Testis (tissue), 2 donors: ENCODE measurements at regions not wholly inside any gene's neighbourhood (a gene's known extent, or its start where the extent isn't known, plus 50 kb on each side); places are given as distances from the start of the nearest gene placed in this dataset.

Experiments
- CTCF ChIP-seq, 3 experiments: fragments of 450-650 bp in 2 of 3; fragments of 200-600 bp in 1 of 3; sonication (generic) in 1 of 3; IDR thresholded peaks; one replicate each; pipeline ENCODE4 v1.5.1; 2016 to 2019; ENCODE audit warnings: antibody characterized with exemption in 3 of 3, mild to moderate bottlenecking in 2 of 3, moderate library complexity in 1 of 3
- POLR2A ChIP-seq: fragments of 450-650 bp; IDR thresholded peaks from one replicate; pipeline ENCODE4 v1.6.1; 2017; ENCODE audit warnings: antibody characterized with exemption, mild to moderate bottlenecking, moderate library complexity

GRCh38 chr12:17928708-17929366 lies 161.2 kb downstream of the RERGL start:
- TF ChIP-seq CTCF (IDR thresholded peaks at IDR 0.05), result no peak
- no peak for TF ChIP-seq POLR2A
